Muscle of leg (tissue), 3 donors: ENCODE measurements at regions not wholly inside any gene's neighbourhood (a gene's known extent, or its start where the extent isn't known, plus 50 kb on each side); places are given as distances from the start of the nearest gene placed in this dataset.
A peak's percentile ranks its signal among the peaks of the same experiment; 100 is the strongest.

ENCODE experiments used
- DNase-seq: peaks from one replicate; pipeline ENCODE4 v3.0.0; 2013
- H3K27ac ChIP-seq: one replicate; pipeline ENCODE4 v1.5.1; 2013; ENCODE audit warnings: mild to moderate bottlenecking, low read length, control low read depth
- H3K27me3 ChIP-seq: one replicate; pipeline ENCODE4 v1.6.1; 2013; ENCODE audit warnings: low read length; ENCODE audit not compliant: control insufficient read depth, insufficient read depth
- H3K36me3 ChIP-seq: one replicate; pipeline ENCODE4 v1.6.1; 2013; ENCODE audit warnings: low read length; ENCODE audit not compliant: control insufficient read depth, insufficient read depth
- H3K4me1 ChIP-seq: one replicate; pipeline ENCODE4 v1.6.1; 2013; ENCODE audit warnings: low read length; ENCODE audit not compliant: control insufficient read depth, insufficient read depth
- H3K4me3 ChIP-seq: one replicate; pipeline ENCODE4 v1.5.1; 2013; ENCODE audit warnings: low read length, control low read depth
- H3K9me3 ChIP-seq: replicated peaks from 2 replicates; pipeline ENCODE4 v1.6.1; 2013; ENCODE audit warnings: low read depth, low read length; ENCODE audit not compliant: control insufficient read depth
- WGBS: methylation state at CpG from one replicate; pipeline ENCODE4 v1.1.5; 2013; ENCODE audit warnings: missing lambda C conversion rate; ENCODE audit not compliant: insufficient coverage; 5-methylcytosine and 5-hydroxymethylcytosine counted together

DNA sequence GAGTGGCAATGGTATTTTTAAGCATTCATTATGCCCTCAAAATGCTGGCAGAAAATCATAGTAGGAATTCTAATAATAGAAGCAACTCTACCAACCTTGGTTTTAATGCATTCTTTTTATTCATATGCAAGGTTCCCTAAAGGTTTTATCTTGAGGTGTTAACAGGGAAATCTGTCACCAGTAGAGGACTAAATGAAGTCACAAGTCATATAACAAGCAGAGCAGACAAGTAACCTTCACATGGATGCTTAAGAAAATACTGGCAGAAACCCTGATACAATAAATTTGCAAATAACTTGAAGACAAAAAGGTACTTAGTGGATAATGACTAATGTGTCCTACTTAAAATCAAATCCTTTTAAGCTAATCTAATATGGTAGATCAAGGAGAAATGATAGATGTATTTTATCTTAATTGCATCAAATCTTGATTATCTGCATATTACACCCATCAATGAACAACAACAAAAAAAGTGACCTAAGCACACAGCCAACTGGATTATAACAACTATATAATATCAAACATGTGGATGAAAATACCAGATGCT is 73.3 kb downstream of the RFC3 start:
- H3K4me3 ChIP-seq = no peak overlapping the region
- H3K27me3 ChIP-seq = no peaks in the 10 kb centered on the region
- H3K27ac ChIP-seq = no peak overlapping the region
- no peak for DNase-seq
- peaks cover 19% of the 10 kb centered on the region for H3K9me3 ChIP-seq
- H3K36me3 ChIP-seq = no peaks in the 10 kb centered on the region
- H3K4me1 ChIP-seq = no peaks in the 10 kb centered on the region

DNA sequence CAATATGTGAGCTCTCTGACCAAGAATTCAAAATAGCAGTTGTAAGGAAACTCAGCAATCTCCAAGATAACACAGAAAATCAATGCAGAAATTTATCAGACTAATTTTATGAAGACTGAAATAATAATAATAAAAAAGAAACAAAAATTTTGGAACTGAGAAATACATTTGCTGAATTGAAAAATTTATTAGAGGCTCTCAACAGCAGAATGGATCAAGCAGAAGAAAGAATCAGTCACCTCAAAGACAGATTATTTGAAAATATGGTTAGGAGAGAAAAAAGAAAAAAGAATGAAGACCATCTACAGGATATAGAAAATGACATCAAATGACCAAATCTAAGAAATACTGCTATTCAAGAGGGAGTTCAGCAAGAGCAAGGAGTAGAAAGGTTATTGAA is 75.6 kb downstream of the RFC3 start:
- H3K36me3 ChIP-seq = no peaks in the 10 kb centered on the region
- H3K9me3 ChIP-seq = peaks cover 18% of the 10 kb centered on the region
- H3K4me1 ChIP-seq = no peaks in the 10 kb centered on the region
- no peaks in the 10 kb centered on the region for H3K27me3 ChIP-seq
- no peak overlapping the region for H3K27ac ChIP-seq
- no peak for DNase-seq
- no peak overlapping the region for H3K4me3 ChIP-seq

DNA sequence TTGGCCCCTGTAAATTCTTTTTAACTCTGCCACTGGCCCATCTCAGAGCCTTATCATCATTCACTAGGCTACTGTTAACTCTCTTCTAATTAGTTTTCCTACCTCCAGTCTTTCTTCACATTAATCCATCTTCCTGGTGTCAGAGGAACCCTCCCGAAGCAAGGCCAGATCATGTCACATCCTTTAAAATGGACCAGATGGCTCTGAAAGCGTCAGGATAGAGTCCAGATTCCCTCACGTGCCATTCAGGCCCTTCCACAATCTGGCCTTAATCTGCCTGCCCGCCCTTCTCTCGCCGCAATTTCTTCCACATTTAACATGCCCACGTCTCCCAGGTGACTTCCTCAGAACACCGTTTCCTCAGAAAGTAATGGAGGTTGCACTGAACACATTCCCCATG is 86.5 kb downstream of the RFC3 start:
- Histone ChIP-seq H3K27me3 (no peaks in the 10 kb centered on the region), H3K4me1 (no peaks in the 10 kb centered on the region), H3K36me3 (no peaks in the 10 kb centered on the region), H3K9me3 (no peaks in the 10 kb centered on the region), H3K4me3 (no peak overlapping the region), H3K27ac (no peak overlapping the region)
- whole genome bisulfite sequencing = 48% methylated on average over 6 of the region's 8 CpGs
- DNase-seq = no peak

DNA sequence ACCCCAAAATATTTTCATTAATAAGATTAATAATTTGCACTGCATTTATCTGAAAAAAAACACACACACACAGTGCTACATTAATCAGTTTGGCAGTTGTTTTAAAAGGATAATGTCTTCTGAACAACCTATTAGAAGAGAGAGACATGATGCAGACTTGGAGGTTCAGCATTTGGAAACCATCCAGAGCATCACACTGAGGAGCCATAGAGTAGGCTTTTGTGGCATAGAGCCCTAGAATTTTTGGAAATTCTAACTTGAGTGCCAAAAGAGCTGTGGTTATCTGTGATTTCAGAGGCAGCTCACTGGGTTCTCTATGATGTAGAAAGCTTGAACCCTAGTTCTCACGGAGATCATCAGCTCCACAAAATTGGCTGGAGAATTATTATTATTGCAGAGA is 90.2 kb downstream of the RFC3 start:
- Histone ChIP-seq H3K36me3 (no peaks in the 10 kb centered on the region), H3K27ac (no peak overlapping the region), H3K4me1 (no peaks in the 10 kb centered on the region), H3K9me3 (no peaks in the 10 kb centered on the region), H3K27me3 (no peaks in the 10 kb centered on the region), H3K4me3 (no peak overlapping the region)
- WGBS = no CpG with 5 or more reads among the region's 1 CpG
- DNase-seq = no peak

DNA sequence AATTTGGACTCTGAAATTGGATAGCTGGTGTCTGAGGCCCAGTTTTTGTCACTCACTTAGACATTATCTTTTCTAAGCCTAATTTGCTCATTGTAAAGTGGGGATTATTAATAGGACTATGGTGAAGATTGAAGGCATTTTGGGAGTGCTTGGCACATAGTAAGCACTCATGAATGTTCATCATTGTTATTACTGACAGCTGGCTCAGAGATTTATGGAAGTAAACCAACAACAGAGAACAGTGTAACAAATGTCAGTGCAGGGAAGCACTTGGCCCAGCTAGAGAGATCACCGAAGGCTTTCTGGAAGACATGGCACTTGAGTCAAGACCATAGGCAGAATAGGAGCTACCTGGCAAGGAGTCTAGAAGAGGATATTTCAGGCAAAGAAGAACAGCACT is 92.3 kb downstream of the RFC3 start:
- H3K27ac ChIP-seq = no peak overlapping the region
- no peaks in the 10 kb centered on the region for H3K27me3 ChIP-seq
- no peaks in the 10 kb centered on the region for H3K4me1 ChIP-seq
- WGBS = 85% methylated on average over 1 of the region's 1 CpG
- H3K9me3 ChIP-seq = no peaks in the 10 kb centered on the region
- no peaks in the 10 kb centered on the region for H3K36me3 ChIP-seq
- no peak for DNase-seq
- H3K4me3 ChIP-seq = no peak overlapping the region

DNA sequence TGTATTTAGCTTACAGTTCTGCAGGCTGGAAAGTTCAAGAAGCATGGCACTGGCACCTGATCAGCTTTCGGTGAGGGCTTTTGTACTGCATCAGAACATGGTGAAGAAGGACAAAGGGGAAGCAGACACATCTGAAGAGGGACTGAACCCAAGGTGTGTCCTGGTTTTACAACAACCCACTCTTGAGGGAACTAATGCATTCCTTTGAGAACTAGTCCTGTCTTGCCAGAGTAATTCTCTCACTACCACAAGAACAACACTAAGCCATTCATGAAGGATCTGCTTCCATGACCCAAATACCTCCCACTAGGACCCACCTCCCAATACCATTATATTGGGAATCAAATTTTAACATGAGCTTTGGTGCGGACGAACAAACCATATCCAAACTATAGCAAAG is 93.6 kb downstream of the RFC3 start:
- Histone ChIP-seq H3K9me3 (no peaks in the 10 kb centered on the region), H3K36me3 (no peaks in the 10 kb centered on the region), H3K27ac (no peak overlapping the region), H3K4me1 (no peaks in the 10 kb centered on the region), H3K4me3 (no peak overlapping the region), H3K27me3 (no peaks in the 10 kb centered on the region)
- 100% methylated on average over 1 of the region's 3 CpGs for WGBS
- no peak for DNase-seq

DNA sequence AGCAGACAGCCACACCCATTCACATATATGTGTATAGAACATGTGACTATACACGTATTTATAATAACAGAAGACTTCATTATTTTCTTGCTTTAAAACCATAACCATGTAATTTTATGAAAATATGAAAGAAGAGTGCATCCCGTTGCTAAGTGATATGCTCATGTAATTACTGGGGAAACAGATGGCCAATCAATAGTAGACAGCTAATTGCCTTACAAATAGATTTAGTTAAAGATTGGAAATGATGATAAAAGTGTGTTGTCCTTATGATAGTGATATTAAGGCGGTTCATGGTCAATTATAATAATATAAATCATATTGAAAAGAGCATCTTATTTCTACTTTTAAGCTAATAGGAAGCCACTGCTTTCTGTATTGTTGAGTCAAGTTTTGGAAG is 95.9 kb downstream of the RFC3 start:
- H3K36me3 ChIP-seq = no peaks in the 10 kb centered on the region
- WGBS = no CpG with 5 or more reads among the region's 3 CpGs

DNA sequence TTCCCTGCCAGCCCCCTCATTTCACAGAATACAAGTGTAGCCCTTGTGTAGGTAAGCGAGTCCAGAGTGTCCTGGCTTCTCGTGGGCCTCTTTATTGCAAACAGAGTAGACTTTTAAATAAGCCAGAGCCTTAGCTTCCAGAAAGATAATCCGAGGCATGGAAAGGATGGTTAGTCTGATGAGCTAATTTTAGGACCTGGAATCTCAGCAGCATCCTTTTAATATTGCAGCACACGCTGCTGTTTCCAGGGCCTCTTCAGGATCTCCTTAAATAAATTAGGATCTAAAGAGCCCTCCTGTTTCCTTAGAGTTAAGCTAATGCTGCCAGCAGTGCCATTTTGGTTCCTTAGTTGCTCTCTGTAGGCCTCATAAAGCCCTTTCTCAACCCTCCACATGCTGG is 99.2 kb downstream of the RFC3 start:
- H3K4me1 ChIP-seq = peaks cover 11% of the 10 kb centered on the region
- H3K9me3 ChIP-seq = no peaks in the 10 kb centered on the region
- DNase-seq = peak; percentile 11
- H3K36me3 ChIP-seq = no peaks in the 10 kb centered on the region
- 65% methylated on average over 2 of the region's 4 CpGs for WGBS
- no peak overlapping the region for H3K4me3 ChIP-seq
- H3K27me3 ChIP-seq = no peaks in the 10 kb centered on the region
- no peak overlapping the region for H3K27ac ChIP-seq

More for the DNA sequence above, 95.9 kb downstream of the RFC3 start:
- no peak for DNase-seq
- Histone ChIP-seq H3K27me3 (no peaks in the 10 kb centered on the region), H3K4me3 (no peak overlapping the region), H3K9me3 (no peaks in the 10 kb centered on the region), H3K4me1 (peaks cover 11% of the 10 kb centered on the region), H3K27ac (no peak overlapping the region)

DNA sequence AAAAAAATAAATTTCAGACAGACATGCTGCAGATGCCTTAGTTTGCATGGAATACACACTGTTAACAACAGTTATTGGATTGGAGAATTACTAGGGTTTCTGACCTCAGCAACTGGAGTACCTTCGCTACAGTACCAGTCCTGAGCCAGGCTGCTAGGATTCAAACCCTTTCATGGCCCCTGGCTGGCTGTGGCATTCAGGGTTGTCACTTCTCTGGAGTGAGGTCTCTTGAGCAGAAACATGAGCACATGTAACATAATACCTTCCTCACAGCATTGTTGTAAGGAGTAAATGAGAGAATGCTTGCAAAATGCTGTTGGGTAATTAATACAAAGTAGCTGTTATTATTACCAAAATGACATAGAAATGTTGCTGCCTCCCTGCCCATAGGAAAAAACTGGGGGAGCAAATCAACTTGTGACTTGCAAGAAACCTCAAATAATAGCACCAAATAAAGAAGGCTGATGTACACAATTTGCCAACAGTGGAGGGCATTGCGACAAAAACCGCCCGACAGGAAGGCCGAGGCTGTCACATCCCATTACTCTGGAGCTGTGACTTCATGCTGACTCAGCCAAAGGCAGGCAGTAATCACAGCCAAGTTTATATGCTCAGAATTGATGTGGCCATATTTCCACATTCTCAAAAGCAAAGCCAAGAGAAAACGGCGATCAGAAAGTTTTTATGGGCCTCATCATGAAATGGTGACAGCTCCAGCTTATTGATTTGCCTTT is 100.4 kb downstream of the RFC3 start:
- Histone ChIP-seq H3K4me1 (peaks cover 11% of the 10 kb centered on the region), H3K27ac (peak overlapping the region; percentile 25), H3K27me3 (no peaks in the 10 kb centered on the region), H3K4me3 (no peak overlapping the region), H3K36me3 (no peaks in the 10 kb centered on the region), H3K9me3 (no peaks in the 10 kb centered on the region)
- peak; percentile 52 for DNase-seq
- WGBS = 11% methylated on average over 4 of the region's 7 CpGs

DNA sequence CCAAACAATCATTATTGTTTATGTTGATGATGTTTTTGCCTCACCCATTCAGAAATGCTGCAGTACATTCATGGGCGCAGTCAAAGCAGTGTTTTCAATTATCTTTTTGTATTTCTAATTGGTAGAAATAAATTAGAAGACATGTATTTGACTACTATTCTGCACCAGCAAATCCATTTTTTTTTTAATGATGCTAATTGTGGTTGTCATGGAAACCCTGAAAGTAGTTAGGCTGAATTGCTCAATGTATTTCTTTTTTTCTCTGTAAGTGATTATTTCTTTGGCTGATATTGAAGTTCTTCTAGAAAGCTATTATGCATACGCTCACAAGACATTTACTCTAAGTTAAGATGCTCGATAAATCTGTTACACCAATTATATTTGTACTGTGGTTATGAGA is 101.2 kb downstream of the RFC3 start:
- Histone ChIP-seq H3K4me1 (peaks cover 11% of the 10 kb centered on the region), H3K9me3 (no peaks in the 10 kb centered on the region), H3K36me3 (no peaks in the 10 kb centered on the region), H3K27me3 (no peaks in the 10 kb centered on the region), H3K27ac (no peak overlapping the region), H3K4me3 (no peak overlapping the region)
- no peak for DNase-seq
- no CpG with 5 or more reads among the region's 3 CpGs for WGBS

DNA sequence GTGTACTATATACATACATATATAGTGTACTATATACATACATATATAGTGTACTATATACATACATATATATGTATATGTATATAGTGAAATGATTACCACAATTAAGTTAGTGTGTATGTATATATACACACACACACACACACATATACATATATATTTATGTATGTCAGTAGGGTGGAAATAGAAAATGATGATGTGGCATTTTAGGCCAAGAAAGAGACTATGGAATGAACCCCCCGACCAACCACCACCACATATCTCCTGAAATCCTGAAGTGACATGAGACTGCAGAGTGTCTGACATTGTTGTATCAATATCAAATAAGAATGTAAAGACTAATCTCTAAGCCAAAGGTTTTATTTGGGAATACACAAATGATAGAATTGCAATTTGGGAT is 107.6 kb downstream of the RFC3 start:
- H3K4me3 ChIP-seq = no peak overlapping the region
- no peaks in the 10 kb centered on the region for H3K27me3 ChIP-seq
- no peaks in the 10 kb centered on the region for H3K9me3 ChIP-seq
- no peaks in the 10 kb centered on the region for H3K4me1 ChIP-seq
- no CpG with 5 or more reads among the region's 1 CpG for WGBS
- DNase-seq = no peak
- H3K27ac ChIP-seq = no peak overlapping the region
- H3K36me3 ChIP-seq = no peaks in the 10 kb centered on the region
